BLaER1 (cell line): ENCODE measurements at regions not wholly inside any gene's neighbourhood (a gene's known extent, or its start where the extent isn't known, plus 50 kb on each side); places are given as distances from the start of the nearest gene placed in this dataset.

Experiments used
- H3K27ac ChIP-seq: shearing (Covaris generic); formaldehyde crosslinking; 2 replicates; pipeline ENCODE4 v1.8.1; 2022
- H3K27me3 ChIP-seq: shearing (Covaris generic); formaldehyde crosslinking; 2 replicates; pipeline ENCODE4 v1.8.1; 2022
- H3K36me3 ChIP-seq: shearing (Covaris generic); formaldehyde crosslinking; 2 replicates; pipeline ENCODE4 v1.8.1; 2022
- H3K4me1 ChIP-seq: shearing (Covaris generic); formaldehyde crosslinking; 2 replicates; pipeline ENCODE4 v1.8.1; 2022
- H3K4me2 ChIP-seq: shearing (Covaris generic); formaldehyde crosslinking; 2 replicates; pipeline ENCODE4 v1.8.1; 2022
- H3K4me3 ChIP-seq: shearing (Covaris generic); formaldehyde crosslinking; 2 replicates; pipeline ENCODE4 v1.8.1; 2022
- H3K9ac ChIP-seq: shearing (Covaris generic); formaldehyde crosslinking; 2 replicates; pipeline ENCODE4 v1.8.1; 2022
- H3K9me3 ChIP-seq: shearing (Covaris generic); formaldehyde crosslinking; 2 replicates; pipeline ENCODE4 v1.8.1; 2022
- H4K20me1 ChIP-seq: shearing (Covaris generic); formaldehyde crosslinking; 2 replicates; pipeline ENCODE4 v1.8.1; 2022
- Cebpa-rat ChIP-seq: shearing (Covaris generic); IDR thresholded peaks from 2 replicates; pipeline ENCODE4 v1.8.1; 2022

GRCh38 chr14:71270111-71270510, 362.9 kb downstream of the PCNX1 start:
- Histone ChIP-seq H3K36me3 (no peaks in the 10 kb centered on the region), H3K27me3 (no peaks in the 10 kb centered on the region), H3K4me1 (no peaks in the 10 kb centered on the region), H3K4me3 (no peak overlapping the region), H4K20me1 (no peaks in the 10 kb centered on the region), H3K9ac (no peak overlapping the region), H3K4me2 (no peak overlapping the region), H3K27ac (no peak overlapping the region), H3K9me3 (peaks cover 24% of the 10 kb centered on the region)
- TF ChIP-seq Cebpa-rat = no peak

GRCh38 chr14:71271166-71271945, 364.1 kb downstream of the PCNX1 start:
- Histone ChIP-seq H3K4me1 (no peaks in the 10 kb centered on the region), H3K36me3 (no peaks in the 10 kb centered on the region), H3K4me2 (no peak overlapping the region), H3K27ac (no peak overlapping the region), H4K20me1 (no peaks in the 10 kb centered on the region), H3K4me3 (no peak overlapping the region), H3K9ac (no peak overlapping the region), H3K27me3 (no peaks in the 10 kb centered on the region), H3K9me3 (peaks cover 24% of the 10 kb centered on the region)
- TF ChIP-seq Cebpa-rat = no peak

DNA sequence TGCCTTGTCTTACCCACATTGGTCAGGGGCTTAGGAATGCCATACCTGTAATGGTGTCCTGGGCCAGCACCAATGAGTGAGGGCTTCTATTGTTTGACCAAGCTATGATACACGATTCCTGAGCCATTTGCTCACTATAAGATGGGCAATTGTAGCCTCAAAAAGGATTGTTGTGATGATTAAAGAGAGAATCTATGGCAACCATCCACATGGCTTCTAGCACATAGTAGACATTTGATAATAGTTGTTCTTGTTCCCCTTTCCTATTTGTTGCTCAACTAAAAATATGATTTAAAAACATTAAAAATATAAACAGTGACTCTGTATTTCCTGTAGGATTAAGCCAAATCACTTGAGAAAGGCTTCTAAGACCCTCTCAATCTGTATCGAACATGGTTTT, 366.1 kb downstream of the PCNX1 start:
- H3K4me3 ChIP-seq = no peak overlapping the region
- peaks cover 20% of the 10 kb centered on the region for H3K9me3 ChIP-seq
- no peaks in the 10 kb centered on the region for H3K36me3 ChIP-seq
- no peak overlapping the region for H3K4me2 ChIP-seq
- H4K20me1 ChIP-seq = no peaks in the 10 kb centered on the region
- H3K27me3 ChIP-seq = no peaks in the 10 kb centered on the region
- no peak for TF ChIP-seq Cebpa-rat
- no peaks in the 10 kb centered on the region for H3K4me1 ChIP-seq
- no peak overlapping the region for H3K27ac ChIP-seq
- H3K9ac ChIP-seq = no peak overlapping the region

- Histone ChIP-seq H3K4me3 (no peak overlapping the region), H3K36me3 (no peaks in the 10 kb centered on the region), H3K27me3 (no peaks in the 10 kb centered on the region), H3K4me2 (no peak overlapping the region), H3K27ac (no peak overlapping the region), H3K9ac (no peak overlapping the region), H3K4me1 (no peaks in the 10 kb centered on the region), H3K9me3 (peaks cover 8% of the 10 kb centered on the region), H4K20me1 (no peaks in the 10 kb centered on the region)
- TF ChIP-seq Cebpa-rat = no peak
These were observed 376.8 kb downstream of the PCNX1 start for GRCh38 chr14:71284048-71284447.

DNA sequence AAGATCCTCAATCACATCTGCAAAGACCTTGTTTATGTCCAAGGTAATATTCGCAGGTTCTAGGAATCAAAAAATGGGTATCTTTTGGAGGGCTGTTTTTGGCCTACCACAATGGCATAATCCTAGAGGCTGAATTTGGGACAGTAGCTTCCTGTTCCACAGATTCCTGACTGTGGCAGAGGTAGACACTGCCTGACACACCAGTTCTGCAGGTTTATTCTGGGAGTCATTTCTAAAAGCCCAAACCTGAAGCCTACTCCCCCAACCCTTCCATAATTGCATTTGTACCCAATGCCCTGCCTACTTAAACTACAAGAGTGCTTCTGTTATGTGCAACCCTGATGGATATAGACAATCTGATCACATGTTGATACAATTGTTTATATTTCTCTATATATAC, 378.9 kb downstream of the PCNX1 start:
- no peaks in the 10 kb centered on the region for H3K4me1 ChIP-seq
- no peaks in the 10 kb centered on the region for H4K20me1 ChIP-seq
- H3K36me3 ChIP-seq = no peaks in the 10 kb centered on the region
- no peaks in the 10 kb centered on the region for H3K27me3 ChIP-seq
- no peak overlapping the region for H3K27ac ChIP-seq
- H3K4me3 ChIP-seq = no peak overlapping the region
- no peak for TF ChIP-seq Cebpa-rat
- H3K9ac ChIP-seq = no peak overlapping the region
- H3K9me3 ChIP-seq = peaks cover 8% of the 10 kb centered on the region
- H3K4me2 ChIP-seq = no peak overlapping the region

DNA sequence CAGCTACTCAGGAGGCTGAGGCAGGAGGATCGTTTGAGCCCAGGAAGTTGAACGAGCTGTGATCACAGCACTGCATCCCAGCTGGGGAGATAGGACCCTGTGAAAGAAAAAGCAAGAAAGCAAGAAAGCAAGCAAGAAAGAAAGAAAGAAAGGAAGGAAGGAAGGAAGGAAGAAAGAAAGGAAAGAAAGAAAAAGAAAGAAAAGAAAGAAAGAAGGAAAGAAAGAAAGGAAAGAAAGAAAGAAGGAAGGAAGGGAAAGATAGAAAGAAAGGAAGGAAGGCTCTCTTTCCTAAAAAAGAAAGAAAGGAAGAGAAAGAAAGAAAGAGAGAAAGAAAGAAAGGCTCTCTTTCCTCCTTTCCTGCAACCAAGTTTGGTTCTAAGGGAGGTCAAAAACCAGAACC, 380.3 kb downstream of the PCNX1 start:
- Histone ChIP-seq H4K20me1 (no peaks in the 10 kb centered on the region), H3K27me3 (no peaks in the 10 kb centered on the region), H3K4me3 (no peak overlapping the region), H3K36me3 (no peaks in the 10 kb centered on the region), H3K9me3 (peaks cover 8% of the 10 kb centered on the region), H3K9ac (no peak overlapping the region), H3K4me2 (no peak overlapping the region), H3K4me1 (no peaks in the 10 kb centered on the region), H3K27ac (no peak overlapping the region)
- TF ChIP-seq Cebpa-rat = no peak

DNA sequence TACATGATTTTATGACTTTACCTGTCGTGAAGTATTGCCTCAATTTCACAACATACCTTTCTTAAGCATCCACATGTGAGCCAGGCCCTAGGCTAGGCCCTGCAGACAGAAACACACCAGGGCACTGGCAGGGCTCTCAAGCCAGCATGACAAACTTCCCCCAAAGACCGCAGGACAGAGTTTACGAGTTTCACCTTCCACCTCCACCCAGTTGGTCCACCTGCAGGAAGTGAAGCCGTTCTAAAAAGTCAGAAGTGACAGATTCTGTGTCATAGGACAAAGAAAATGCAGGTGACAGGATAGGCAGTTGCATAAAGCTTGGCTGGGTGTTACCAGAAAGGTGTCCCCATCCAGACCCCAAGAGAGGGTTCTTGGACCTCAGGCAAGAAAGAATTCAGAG, 382.3 kb downstream of the PCNX1 start:
- no peaks in the 10 kb centered on the region for H4K20me1 ChIP-seq
- H3K36me3 ChIP-seq = no peaks in the 10 kb centered on the region
- peaks cover 8% of the 10 kb centered on the region for H3K9me3 ChIP-seq
- no peak overlapping the region for H3K4me2 ChIP-seq
- H3K9ac ChIP-seq = no peak overlapping the region
- H3K27ac ChIP-seq = no peak overlapping the region
- TF ChIP-seq Cebpa-rat = no peak
- no peak overlapping the region for H3K4me3 ChIP-seq
- H3K4me1 ChIP-seq = no peaks in the 10 kb centered on the region
- H3K27me3 ChIP-seq = no peaks in the 10 kb centered on the region

- H4K20me1 ChIP-seq = no peaks in the 10 kb centered on the region
- no peaks in the 10 kb centered on the region for H3K4me1 ChIP-seq
- H3K36me3 ChIP-seq = no peaks in the 10 kb centered on the region
- H3K9me3 ChIP-seq = peaks cover 4% of the 10 kb centered on the region
- H3K9ac ChIP-seq = no peak overlapping the region
- TF ChIP-seq Cebpa-rat = no peak
- H3K4me3 ChIP-seq = no peak overlapping the region
- no peaks in the 10 kb centered on the region for H3K27me3 ChIP-seq
- H3K27ac ChIP-seq = no peak overlapping the region
- no peak overlapping the region for H3K4me2 ChIP-seq
These were observed 383.0 kb downstream of the PCNX1 start for GRCh38 chr14:71290301-71290700.

DNA sequence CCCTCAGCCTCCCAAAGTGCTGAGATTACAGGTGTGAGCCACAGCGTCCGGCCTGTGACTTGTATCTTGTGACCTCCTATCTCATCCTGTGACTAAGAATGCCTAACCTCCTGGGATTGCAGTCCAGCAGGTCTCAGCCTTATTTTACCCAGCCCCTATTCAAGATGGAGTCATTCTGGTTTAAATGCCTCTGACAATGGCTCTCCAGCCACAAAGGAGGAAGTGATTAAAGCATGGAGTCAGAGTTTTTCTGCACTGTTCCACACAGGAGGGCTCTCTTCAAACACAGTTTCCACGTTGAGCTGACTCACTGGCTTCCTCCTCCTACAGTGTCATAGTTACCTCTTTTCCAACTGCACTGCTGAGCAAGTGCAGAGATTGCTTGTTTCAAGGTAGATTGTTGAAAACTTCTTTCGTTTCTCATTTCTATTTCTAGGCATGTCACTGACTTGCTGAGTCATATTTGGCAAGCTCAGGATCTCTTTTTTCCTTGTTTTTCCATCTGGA, 383.8 kb downstream of the PCNX1 start:
- H3K4me3 ChIP-seq = no peak overlapping the region
- no peak overlapping the region for H3K4me2 ChIP-seq
- H3K27ac ChIP-seq = no peak overlapping the region
- no peaks in the 10 kb centered on the region for H3K4me1 ChIP-seq
- no peak for TF ChIP-seq Cebpa-rat
- no peaks in the 10 kb centered on the region for H3K9me3 ChIP-seq
- no peak overlapping the region for H3K9ac ChIP-seq
- no peaks in the 10 kb centered on the region for H3K27me3 ChIP-seq
- H4K20me1 ChIP-seq = no peaks in the 10 kb centered on the region
- H3K36me3 ChIP-seq = no peaks in the 10 kb centered on the region

DNA sequence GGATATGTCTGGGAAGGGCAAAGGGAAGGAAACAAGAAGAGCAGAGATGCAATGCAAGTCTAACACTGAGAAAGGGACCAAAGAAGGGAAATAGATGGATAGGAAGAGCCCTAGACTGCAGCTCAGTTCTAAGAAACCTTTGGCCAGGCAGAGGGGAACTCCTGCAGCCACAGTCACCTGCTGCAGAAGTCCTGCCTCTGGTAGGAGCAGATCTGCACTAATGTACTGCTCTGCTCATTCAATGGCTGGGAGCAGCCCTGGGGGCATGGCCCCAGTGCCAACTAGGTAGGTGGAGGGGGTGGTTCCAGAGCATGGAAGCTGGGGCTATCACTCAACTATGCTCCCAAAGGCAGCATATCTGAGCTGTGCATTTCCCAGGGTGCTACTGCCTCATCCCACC, 388.9 kb downstream of the PCNX1 start:
- H3K36me3 ChIP-seq = no peaks in the 10 kb centered on the region
- no peaks in the 10 kb centered on the region for H4K20me1 ChIP-seq

More for the DNA sequence above, 388.9 kb downstream of the PCNX1 start:
- Histone ChIP-seq H3K4me1 (peaks cover 17% of the 10 kb centered on the region), H3K9ac (no peak overlapping the region), H3K27ac (no peak overlapping the region), H3K27me3 (no peaks in the 10 kb centered on the region), H3K4me2 (no peak overlapping the region), H3K4me3 (no peak overlapping the region), H3K9me3 (no peaks in the 10 kb centered on the region)
- TF ChIP-seq Cebpa-rat = no peak
